Neuronal stem cell (in vitro differentiated cells): ENCODE measurements at regions not wholly inside any gene's neighbourhood (a gene's known extent, or its start where the extent isn't known, plus 50 kb on each side); places are given as distances from the start of the nearest gene placed in this dataset.

Experiments
- DNase-seq: peaks from one replicate; pipeline ENCODE4 v3.0.0-alpha.2; 2013; ENCODE audit warnings: low spot score
- H2AFZ ChIP-seq: one replicate; pipeline ENCODE4 v1.6.1; 2013; ENCODE audit warnings: mild to moderate bottlenecking, low read length, inconsistent platforms
- H2AK5ac ChIP-seq: 2 replicates; pipeline ENCODE4 v1.6.1; 2013; ENCODE audit warnings: low read depth, mild to moderate bottlenecking, inconsistent platforms, low read length, moderate library complexity, mixed read lengths
- H2BK120ac ChIP-seq: 2 replicates; pipeline ENCODE4 v1.6.1; 2013; ENCODE audit warnings: low read depth, mild to moderate bottlenecking, inconsistent platforms, low read length, moderate library complexity, mixed read lengths
- H2BK12ac ChIP-seq: one replicate; pipeline ENCODE4 v1.6.1; 2013; ENCODE audit warnings: low read length, inconsistent platforms
- H2BK15ac ChIP-seq: 2 replicates; pipeline ENCODE4 v1.6.1; 2013; ENCODE audit warnings: mild to moderate bottlenecking, low read length, inconsistent platforms, mixed read lengths
- H2BK5ac ChIP-seq: one replicate; pipeline ENCODE4 v1.6.1; 2013; ENCODE audit warnings: inconsistent platforms, mild to moderate bottlenecking, low read length, moderate library complexity
- H3K14ac ChIP-seq: one replicate; pipeline ENCODE4 v1.6.1; 2013; ENCODE audit warnings: low read length, inconsistent platforms
- H3K18ac ChIP-seq: 2 replicates; pipeline ENCODE4 v1.6.1; 2013; ENCODE audit warnings: low read length, inconsistent platforms
- H3K23ac ChIP-seq: 2 replicates; pipeline ENCODE4 v1.6.1; 2013; ENCODE audit warnings: low read depth, mild to moderate bottlenecking, mixed read lengths, low read length, inconsistent platforms; ENCODE audit not compliant: poor library complexity
- H3K27ac ChIP-seq: replicated peaks from 3 replicates; pipeline ENCODE4 v1.5.1; 2013; ENCODE audit warnings: low read length, inconsistent platforms
- H3K27me3 ChIP-seq, 3 experiments: 2 replicates each; pipeline ENCODE4 v1.6.1; 2013; ENCODE audit warnings: low read length in 3 of 3, mild to moderate bottlenecking in 2 of 3, inconsistent platforms in 1 of 3, low read depth in 1 of 3, mixed read lengths in 1 of 3, moderate library complexity in 1 of 3; ENCODE audit not compliant: control insufficient read depth in 3 of 3, insufficient read depth in 3 of 3
- H3K36me3 ChIP-seq, 2 donors: replicated peaks in 1 of 2; 2 replicates each; pipeline ENCODE4 v1.6.1; 2013; ENCODE audit warnings: low read length in 2 of 2; ENCODE audit not compliant: control insufficient read depth in 2 of 2, insufficient read depth in 2 of 2
- H3K4ac ChIP-seq: 2 replicates; pipeline ENCODE4 v1.6.1; 2013; ENCODE audit warnings: inconsistent platforms, mild to moderate bottlenecking, low read length, moderate library complexity
- H3K4me1 ChIP-seq, 2 donors: 1 replicate in 1 of 2; 2 replicates in 1 of 2; pipeline ENCODE4 v1.6.1; 2013; ENCODE audit warnings: low read length in 2 of 2, low read depth in 1 of 2; ENCODE audit not compliant: control insufficient read depth in 2 of 2, insufficient read depth in 1 of 2
- H3K4me2 ChIP-seq: one replicate; pipeline ENCODE4 v1.6.1; 2013; ENCODE audit warnings: mild to moderate bottlenecking, low read length, inconsistent platforms; ENCODE audit not compliant: insufficient read depth, poor library complexity, severe bottlenecking
- H3K4me3 ChIP-seq, 2 donors: 2 replicates each; pipeline ENCODE4 v1.5.1; 2013; ENCODE audit warnings: low read length in 2 of 2, mild to moderate bottlenecking in 2 of 2, inconsistent platforms in 1 of 2, moderate library complexity in 1 of 2
- H3K79me1 ChIP-seq: one replicate; pipeline ENCODE4 v1.6.1; 2013; ENCODE audit warnings: low read depth, mild to moderate bottlenecking, inconsistent platforms, low read length, moderate library complexity
- H3K9ac ChIP-seq: one replicate; pipeline ENCODE4 v1.6.1; 2013; ENCODE audit warnings: mild to moderate bottlenecking, low read depth, low read length, inconsistent platforms; ENCODE audit not compliant: poor library complexity
- H3K9me3 ChIP-seq, 2 donors: replicated peaks in 1 of 2; 2 replicates each; pipeline versions ENCODE3 to v1.6.1; 2013; ENCODE audit warnings: low read length in 2 of 2, mild to moderate bottlenecking in 2 of 2, inconsistent platforms in 1 of 2, low read depth in 1 of 2, mixed read lengths in 1 of 2, moderate library complexity in 1 of 2; ENCODE audit not compliant: control insufficient read depth in 2 of 2, insufficient read depth in 1 of 2
- H4K8ac ChIP-seq: one replicate; pipeline ENCODE4 v1.6.1; 2013; ENCODE audit warnings: low read depth, mild to moderate bottlenecking, inconsistent platforms, low read length, moderate library complexity
- H4K91ac ChIP-seq: one replicate; pipeline ENCODE4 v1.6.1; 2013; ENCODE audit warnings: low read length, low read depth, mild to moderate bottlenecking, inconsistent platforms; ENCODE audit not compliant: poor library complexity
- WGBS, 2 donors: extraction: QIAGEN DNeasy Blood & Tissue Kit; methylation state at CpG; one replicate each; pipeline ENCODE4 v1.1.7; 2013; ENCODE audit warnings: missing lambda C conversion rate in 2 of 2, mixed read lengths in 1 of 2; ENCODE audit not compliant: insufficient read length in 2 of 2, insufficient replicate concordance in 1 of 2; ENCODE audit errors: extremely low coverage in 2 of 2; 5-methylcytosine and 5-hydroxymethylcytosine counted together

DNA sequence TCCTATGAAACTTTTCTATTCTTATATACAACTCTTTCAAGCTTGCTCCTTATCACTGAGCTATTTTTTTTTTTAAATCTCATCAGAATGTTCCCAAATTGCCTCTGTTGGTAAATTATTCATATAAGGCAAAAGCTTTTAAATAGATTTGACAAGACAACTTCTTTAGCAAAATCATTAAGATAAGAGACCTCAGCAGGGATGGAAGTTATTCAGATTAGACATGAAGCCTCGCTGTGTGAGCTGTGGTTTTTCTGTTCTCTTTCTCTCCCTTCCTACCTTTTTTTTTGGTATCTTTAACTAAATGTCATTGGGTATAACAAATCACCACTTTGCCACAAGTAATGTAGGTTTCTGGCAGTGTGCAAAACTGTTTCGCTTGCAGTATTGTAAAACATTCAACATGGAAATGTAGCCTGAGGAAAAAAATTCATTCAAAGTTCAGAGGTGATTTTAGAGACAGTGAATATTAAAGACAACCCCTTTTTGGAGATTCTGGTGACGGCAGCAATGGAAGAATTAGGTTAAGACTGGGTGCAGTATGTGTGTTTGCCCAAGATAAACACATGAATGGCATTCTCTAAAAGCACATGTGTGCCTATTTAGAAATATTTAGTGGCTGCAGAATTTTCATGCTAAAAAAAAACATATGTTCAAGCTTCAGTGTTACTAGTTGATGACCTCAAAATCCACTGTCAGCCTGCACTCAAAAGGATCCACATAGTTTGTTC is 467.1 kb downstream of the ZNF608 start:
- H3K4me3 ChIP-seq = no peak overlapping the region
- no peak overlapping the region for H3K23ac ChIP-seq
- H2BK120ac ChIP-seq = no peak overlapping the region
- no peak overlapping the region for H2BK5ac ChIP-seq
- no peaks in the 10 kb centered on the region for H3K36me3 ChIP-seq
- H3K4ac ChIP-seq = no peak overlapping the region
- no peak overlapping the region for H3K14ac ChIP-seq
- no peak overlapping the region for H3K4me2 ChIP-seq
- no peaks in the 10 kb centered on the region for H3K79me1 ChIP-seq
- H3K27me3 ChIP-seq = no peaks in the 10 kb centered on the region
- no peak overlapping the region for H3K9ac ChIP-seq
- no peak overlapping the region for H2AK5ac ChIP-seq
- H3K4me1 ChIP-seq = peaks cover 3 to 8% of the 10 kb centered on the region in 2 donors
- no peak overlapping the region for H2BK12ac ChIP-seq
- no peak overlapping the region for H4K91ac ChIP-seq
- no peak overlapping the region for H3K18ac ChIP-seq
- WGBS, 2 donors = no CpG with 5 or more reads among the region's 3 CpGs
- no peak overlapping the region for H3K27ac ChIP-seq
- no peaks in the 10 kb centered on the region for H3K9me3 ChIP-seq
- H2AFZ ChIP-seq = no peak overlapping the region
- H4K8ac ChIP-seq = no peak overlapping the region
- H2BK15ac ChIP-seq = no peak overlapping the region
- no peak for DNase-seq

DNA sequence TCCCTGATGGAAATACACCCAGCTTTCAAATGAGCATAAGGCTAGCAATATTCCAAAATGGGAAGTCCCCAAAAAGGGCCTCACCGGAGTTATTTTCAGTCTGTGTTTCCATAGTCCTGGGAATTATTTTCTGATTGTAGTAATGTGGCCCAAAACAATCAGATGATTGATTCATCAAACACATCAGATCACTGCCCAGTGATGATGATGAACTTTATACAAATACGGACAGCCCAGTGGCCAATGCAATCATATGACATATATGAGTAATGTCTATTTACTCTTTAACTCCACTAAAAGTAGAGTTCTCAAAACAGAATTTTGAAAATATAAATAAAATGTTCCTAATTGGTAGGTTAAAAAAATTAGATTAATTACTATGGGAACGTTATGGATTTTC is 467.8 kb downstream of the ZNF608 start:
- Histone ChIP-seq H2AK5ac (no peak overlapping the region), H3K4ac (no peak overlapping the region), H3K9me3 (no peaks in the 10 kb centered on the region), H3K18ac (no peak overlapping the region), H2BK120ac (no peak overlapping the region), H2AFZ (no peak overlapping the region), H3K4me1 (peaks cover 3 to 8% of the 10 kb centered on the region in 2 donors), H4K8ac (no peak overlapping the region), H3K4me2 (no peak overlapping the region), H3K27ac (no peak overlapping the region), H3K4me3 (no peak overlapping the region), H3K14ac (no peak overlapping the region), H3K9ac (no peak overlapping the region), H3K23ac (no peak overlapping the region), H3K27me3 (no peaks in the 10 kb centered on the region), H3K79me1 (no peaks in the 10 kb centered on the region), H3K36me3 (no peaks in the 10 kb centered on the region), H2BK12ac (no peak overlapping the region), H2BK15ac (no peak overlapping the region), H4K91ac (no peak overlapping the region), H2BK5ac (no peak overlapping the region)
- WGBS, 2 donors = no CpG with 5 or more reads among the region's 3 CpGs
- no peak for DNase-seq

DNA sequence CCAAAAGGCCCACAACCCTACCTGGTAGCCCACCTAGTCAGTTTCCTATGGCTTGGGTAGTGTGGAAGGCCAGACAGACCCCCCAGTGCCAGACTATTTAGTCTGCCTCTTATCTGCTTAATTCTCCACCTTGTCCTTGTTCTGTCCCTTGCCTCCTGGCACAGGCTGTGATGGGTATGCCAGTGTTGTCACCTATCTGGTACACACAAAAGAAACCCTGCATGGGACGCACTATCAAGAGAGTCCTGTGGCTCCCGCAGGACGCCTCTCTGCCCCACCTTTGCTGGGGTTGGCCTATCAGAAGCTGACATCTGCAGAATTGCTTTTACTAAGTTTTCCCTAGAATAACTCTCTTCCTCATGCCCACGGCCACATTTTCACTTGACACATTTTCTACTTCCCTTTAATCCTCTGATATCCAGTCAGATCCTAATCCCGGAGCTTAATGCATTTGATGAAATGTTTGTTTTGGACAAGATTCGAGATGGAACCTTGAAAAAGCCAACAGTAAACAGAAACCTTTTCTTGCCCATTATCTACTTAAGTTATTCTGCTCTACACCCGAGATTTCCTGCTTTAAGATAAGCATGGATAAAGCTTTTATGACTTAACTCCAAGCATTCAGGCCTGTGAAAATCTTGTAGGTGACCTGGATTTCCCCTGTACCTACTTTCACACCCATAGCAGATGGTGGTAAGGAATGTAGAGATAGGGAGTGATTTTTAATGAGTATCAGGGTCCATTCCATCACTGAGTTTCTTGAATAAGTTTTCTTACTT is 468.5 kb downstream of the ZNF608 start:
- no peaks in the 10 kb centered on the region for H3K27me3 ChIP-seq
- H2BK5ac ChIP-seq = no peak overlapping the region
- no peak for DNase-seq
- H3K4me3 ChIP-seq = no peak overlapping the region
- H3K4me2 ChIP-seq = no peak overlapping the region
- no peaks in the 10 kb centered on the region for H3K9me3 ChIP-seq
- no peak overlapping the region for H4K91ac ChIP-seq
- H2BK15ac ChIP-seq = no peak overlapping the region
- H2BK120ac ChIP-seq = no peak overlapping the region
- H3K23ac ChIP-seq = no peak overlapping the region
- no peak overlapping the region for H3K4ac ChIP-seq
- no peak overlapping the region for H2BK12ac ChIP-seq
- no peaks in the 10 kb centered on the region for H3K36me3 ChIP-seq
- H2AFZ ChIP-seq = no peak overlapping the region
- no peak overlapping the region for H3K27ac ChIP-seq
- H4K8ac ChIP-seq = no peak overlapping the region
- H3K9ac ChIP-seq = no peak overlapping the region
- no CpG with 5 or more reads among the region's 7 CpGs for WGBS, 2 donors
- H3K4me1 ChIP-seq = peaks cover 3 to 6% of the 10 kb centered on the region in 2 donors
- H3K14ac ChIP-seq = no peak overlapping the region
- H3K18ac ChIP-seq = peak overlapping the region; percentile 67
- no peak overlapping the region for H2AK5ac ChIP-seq
- no peaks in the 10 kb centered on the region for H3K79me1 ChIP-seq

DNA sequence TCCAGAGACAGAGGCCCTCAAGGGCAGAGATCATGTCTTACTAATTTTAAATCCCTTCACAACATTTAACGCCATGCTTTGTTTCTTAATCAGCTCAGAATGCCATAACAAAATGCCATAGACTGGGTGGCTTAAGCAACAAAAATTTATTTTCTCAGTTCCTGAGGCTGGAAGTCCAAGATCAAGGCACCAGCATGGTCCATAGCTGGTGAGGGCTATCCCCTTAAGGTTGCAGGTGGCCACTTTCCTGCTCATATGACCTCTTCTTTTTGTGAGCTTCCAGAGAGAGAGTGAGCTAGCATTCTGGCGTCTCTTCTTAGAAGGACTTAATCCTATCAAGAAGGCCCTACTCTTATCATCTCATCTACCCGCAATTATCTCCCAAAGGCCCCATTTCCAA is 470.3 kb downstream of the ZNF608 start:
- WGBS, 2 donors = no CpG with 5 or more reads among the region's 3 CpGs
- Histone ChIP-seq H3K4ac (no peak overlapping the region), H2BK12ac (no peak overlapping the region), H2BK15ac (no peak overlapping the region), H4K8ac (no peak overlapping the region), H3K18ac (no peak overlapping the region), H2AFZ (no peak overlapping the region), H2BK5ac (no peak overlapping the region), H2BK120ac (no peak overlapping the region), H4K91ac (no peak overlapping the region), H3K23ac (no peak overlapping the region), H3K14ac (no peak overlapping the region), H3K79me1 (no peaks in the 10 kb centered on the region), H3K9me3 (no peaks in the 10 kb centered on the region), H3K27ac (no peak overlapping the region), H3K4me3 (no peak overlapping the region), H3K27me3 (no peaks in the 10 kb centered on the region), H2AK5ac (no peak overlapping the region), H3K36me3 (no peaks in the 10 kb centered on the region), H3K4me1 (peaks cover 3 to 5% of the 10 kb centered on the region in 2 donors), H3K4me2 (no peak overlapping the region), H3K9ac (no peak overlapping the region)
- no peak for DNase-seq
